B cell (primary cell): ENCODE measurements at regions not wholly inside any gene's neighbourhood (a gene's known extent, or its start where the extent isn't known, plus 50 kb on each side); places are given as distances from the start of the nearest gene placed in this dataset.

ENCODE experiments used
- CTCF ChIP-seq: fragments of 200-600 bp; IDR thresholded peaks from one replicate; pipeline ENCODE4 v1.8.0; 2022; ENCODE audit warnings: antibody characterized with exemption, mild to moderate bottlenecking
- EZH2 ChIP-seq: IDR thresholded peaks from 2 replicates; pipeline ENCODE4 v1.6.1; 2012; ENCODE audit warnings: borderline replicate concordance, low read depth, mild to moderate bottlenecking, moderate library complexity, low read length; ENCODE audit not compliant: insufficient read depth, poor library complexity, severe bottlenecking

GRCh38 chr6:9634776-9635175, 780.1 kb downstream of the TFAP2A start:
- TF ChIP-seq CTCF, result no peak
- TF ChIP-seq EZH2, result no peak
